GM18511 (cell line): ENCODE measurements at regions not wholly inside any gene's neighbourhood (a gene's known extent, or its start where the extent isn't known, plus 50 kb on each side); places are given as distances from the start of the nearest gene placed in this dataset.
"Not testable (repeated sequence)": the region's sequence is repeated elsewhere in the genome, so short reads cannot be mapped to it uniquely, and the experiment has no call there.

ENCODE experiments used
- ATAC-seq: cut with Tn5 transposase; IDR thresholded peaks from one replicate; pipeline ENCODE4 v1.9.1; 2021; ENCODE audit warnings: mild to moderate bottlenecking, moderate library complexity; ENCODE audit not compliant: unreplicated experiment

DNA sequence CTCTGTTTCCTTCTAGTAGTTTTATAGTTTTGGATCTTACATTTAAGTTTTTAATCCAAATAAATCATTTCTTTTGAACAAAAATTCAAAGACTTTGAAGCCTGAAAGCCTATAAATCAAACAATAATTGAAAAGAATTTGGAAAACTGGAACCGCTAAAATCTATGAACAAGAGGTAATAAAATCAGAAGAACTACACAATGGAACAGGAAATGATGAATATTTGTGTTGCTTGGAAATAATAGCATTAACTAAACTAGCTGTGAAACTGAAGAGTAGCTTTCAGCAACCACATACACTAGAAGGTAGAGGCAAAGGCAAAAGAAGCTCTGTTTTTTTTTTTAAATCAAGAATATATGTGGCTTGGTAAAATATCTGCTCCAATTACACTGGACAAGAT is 147.9 kb upstream of the ABI3BP start:
- no peak for ATAC-seq

DNA sequence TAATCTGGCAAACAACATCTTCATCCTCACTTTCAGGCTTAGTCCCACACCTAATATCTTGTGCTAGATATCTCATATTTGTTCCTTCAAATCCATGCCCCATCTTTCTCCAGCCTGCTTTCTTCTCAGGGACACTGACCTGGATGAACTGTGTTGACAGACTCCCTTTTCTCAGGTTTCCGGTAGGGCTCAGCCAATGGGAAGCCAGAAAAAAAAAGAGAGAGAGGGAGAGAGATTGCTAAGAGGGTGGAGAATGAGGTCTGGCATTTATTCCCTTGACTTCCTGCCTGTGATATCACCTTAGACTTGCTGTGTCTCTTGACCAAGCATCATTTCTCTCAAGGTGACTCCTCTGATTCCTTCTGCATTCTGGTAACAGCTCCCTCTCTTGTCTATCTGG is 145.6 kb upstream of the ABI3BP start:
- no peak for ATAC-seq

DNA sequence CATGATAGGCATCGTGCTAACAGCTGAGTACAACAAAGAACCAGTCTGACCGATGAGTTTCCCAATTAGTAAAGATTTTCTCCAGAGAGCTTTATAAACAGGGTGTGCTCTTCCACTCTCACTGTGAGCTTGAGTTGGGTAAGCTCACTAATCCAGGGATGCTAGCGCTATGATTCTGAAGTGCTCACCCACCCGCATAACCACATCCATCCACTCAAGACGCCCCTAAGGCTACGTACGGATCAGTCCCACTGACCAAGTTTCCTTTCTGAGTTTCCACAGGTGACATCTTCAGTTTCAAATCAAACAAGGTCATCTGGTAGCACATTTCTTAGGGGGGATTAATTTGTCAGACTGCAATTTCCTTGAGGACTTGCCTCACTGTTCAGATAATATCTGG is 141.1 kb upstream of the ABI3BP start:
- no peak for ATAC-seq

DNA sequence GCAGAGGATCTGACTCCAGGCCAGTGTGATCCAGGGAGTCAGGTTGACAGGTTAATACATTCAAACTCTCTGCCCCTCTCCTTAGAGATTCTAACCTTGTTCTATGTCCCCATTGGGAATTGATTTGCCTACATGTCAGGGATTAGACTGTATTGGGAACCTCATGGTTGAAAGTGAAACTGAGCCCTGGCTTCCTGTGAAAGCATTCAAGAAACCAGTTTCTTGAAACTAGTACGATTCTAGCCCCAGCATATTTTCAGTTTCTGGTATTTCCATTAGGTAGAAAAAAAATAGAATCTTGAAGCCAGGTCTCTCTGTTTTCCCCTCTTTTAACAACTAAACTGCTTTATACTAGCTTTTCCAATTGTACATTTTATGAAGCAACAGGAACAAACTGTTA is 140.4 kb upstream of the ABI3BP start:
- ATAC-seq = no peak

DNA sequence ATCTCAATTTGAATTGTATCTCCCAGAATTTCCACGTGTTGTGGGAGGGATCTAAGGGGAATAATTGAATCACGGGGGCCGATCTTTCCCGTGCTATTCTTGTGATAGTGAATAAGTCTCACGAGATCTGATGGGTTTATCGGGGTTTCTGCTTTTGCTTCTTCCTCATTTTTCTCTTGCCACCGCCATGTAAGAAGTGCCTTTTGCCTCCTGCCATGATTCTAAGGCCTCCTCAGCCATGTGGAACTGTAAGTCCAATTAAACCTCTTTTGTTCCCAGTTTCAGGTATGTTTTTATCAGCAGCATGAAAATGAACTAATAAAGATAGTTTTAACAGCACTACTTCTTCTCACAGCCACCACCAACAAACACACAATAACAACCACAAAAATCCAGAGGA is 140.0 kb upstream of the ABI3BP start:
- not testable (repeated sequence) for ATAC-seq

DNA sequence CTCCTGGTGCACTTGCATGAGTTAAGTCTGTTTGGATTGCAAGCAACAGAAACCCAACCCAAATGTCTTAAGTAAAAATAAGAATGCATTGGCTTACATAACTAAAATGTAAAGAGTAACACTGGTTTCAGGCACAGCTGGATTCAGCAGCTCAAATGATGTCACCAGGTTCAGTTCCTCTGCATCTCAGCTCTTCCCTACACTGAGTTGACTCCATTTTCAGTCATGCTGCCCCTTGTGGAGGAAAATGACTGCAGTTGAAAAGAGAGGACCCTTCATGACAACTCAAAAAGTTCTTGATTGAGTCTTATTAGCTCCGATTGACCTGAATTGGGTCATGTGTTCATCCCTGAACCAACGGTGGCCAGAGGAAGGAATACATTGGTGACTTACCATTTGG is 138.5 kb upstream of the ABI3BP start:
- no peak for ATAC-seq

DNA sequence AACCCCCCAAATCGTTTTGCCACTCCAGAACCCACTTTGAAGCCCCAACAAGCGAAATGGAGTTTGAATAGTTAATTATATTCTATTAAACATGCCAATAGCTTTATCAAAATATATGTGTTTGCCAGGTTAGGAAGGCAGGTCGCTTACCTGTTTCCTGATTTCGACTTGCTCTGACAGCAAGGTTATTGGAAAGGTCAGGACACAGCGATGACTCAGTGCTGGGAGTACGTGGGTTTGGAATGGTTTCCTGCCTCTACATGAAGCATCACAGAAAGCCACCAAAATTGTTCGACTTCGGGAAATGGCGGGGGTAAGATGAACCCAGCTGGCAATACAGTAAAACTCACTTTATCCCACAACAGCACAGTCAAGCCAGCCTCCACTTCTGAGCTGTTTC is 135.6 kb upstream of the ABI3BP start:
- ATAC-seq = no peak

DNA sequence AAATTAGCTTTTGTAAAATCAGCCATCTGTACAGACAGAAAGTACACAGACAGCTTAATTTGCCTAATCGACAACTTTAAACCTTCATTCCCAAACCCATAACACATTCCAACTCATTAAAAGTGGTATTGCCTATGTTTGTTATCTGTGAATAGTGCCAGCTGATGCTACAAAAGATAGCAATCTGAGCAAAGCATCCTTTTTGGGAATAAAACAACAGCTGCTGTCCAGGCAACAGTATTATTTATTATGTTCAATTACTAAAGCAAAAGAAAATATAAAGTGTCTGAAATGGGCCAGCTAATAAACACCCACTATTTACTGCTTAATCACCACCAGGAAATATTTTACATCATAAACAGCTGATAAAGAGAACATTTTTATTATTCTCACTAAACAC is 134.8 kb upstream of the ABI3BP start:
- ATAC-seq = no peak

DNA sequence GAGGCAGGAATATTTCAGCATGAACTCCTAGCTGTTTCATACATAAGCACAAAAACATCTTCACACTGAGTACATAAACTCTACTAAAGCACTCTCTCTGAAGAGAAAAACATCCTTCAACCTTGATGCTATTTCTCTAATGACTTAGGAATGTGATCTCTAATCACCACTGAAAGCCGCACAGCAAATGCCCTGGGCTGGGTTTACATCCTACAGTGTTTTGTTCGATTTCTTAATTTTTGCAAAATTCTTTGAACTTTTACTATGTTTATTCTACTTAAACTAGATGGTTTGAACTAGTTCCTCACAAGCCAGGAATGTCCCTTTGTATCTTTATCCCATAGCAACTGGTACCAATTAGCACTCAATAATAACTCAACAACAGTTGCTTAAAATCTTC is 130.9 kb upstream of the ABI3BP start:
- no peak for ATAC-seq

DNA sequence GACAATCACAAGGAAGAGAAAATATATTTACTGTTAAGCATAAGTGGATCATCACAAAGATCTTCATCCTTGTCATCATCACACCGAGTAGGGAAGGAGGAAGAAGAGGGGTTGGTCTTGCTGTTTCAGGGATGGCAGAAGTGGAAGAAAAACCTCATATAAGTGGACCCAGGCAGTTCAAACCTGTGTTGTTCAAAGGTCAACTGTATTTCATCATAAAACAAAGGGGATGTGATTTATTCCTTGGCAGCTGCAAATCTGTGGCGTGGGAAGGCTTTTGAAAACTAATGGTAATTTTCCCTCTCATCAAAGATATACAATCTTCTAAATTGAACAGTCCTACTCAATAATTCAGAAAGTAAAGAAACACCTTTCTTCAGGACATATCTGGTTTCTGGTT is 129.9 kb upstream of the ABI3BP start:
- no peak for ATAC-seq

DNA sequence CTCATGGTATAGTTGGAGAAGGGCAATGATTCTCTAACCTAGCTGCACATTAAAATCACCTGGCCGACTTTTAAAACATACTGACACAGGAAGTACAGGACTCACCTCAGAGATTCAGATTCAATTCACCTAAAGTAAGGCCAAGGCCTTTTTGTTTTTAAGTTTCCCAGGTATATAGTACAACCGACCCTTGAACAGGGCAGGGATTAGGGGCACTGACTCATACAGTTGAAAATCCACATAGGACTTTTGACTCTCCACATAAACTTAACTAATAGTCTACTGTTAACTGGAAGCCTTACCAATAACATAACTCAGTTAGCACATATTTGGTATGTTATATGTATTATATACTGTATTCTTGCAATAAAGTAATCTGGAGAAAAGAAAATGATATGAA is 129.5 kb upstream of the ABI3BP start:
- no peak for ATAC-seq

DNA sequence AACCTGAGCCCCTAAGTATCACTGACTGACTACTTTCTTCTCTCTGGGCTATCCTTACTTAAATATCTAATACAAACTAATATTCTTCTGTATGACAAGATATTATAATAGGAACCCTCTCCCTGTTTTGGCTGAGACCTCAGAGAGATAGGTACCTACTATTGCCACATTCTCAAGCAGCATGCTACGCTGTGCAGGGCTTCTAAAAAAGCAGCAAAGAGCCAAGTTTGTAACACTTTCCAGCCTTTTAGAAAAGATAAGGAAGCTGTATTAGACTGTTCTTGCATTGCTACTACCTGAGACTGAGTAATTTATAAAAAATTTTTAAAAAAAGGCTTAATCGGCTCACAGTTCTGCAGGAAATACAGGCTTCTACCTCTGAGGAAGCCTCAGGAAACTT is 126.8 kb upstream of the ABI3BP start:
- no peak for ATAC-seq

DNA sequence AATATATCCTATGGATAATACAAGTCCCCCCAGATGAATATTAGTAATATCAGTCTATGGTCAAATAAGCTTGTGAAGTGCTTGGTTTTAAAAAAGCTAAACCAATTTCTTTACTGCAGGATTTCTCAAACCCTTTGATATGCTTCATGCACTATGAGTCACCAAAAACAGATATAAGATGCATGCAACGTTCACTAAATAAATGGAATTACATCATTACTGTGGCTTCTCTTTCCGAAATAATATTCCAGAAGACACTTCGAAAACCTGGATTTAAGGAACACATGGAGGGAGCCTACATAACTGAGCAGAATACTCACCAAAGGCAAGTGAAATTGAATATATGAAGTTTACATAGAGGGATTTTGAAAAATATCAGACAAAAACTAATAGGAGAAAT is 126.3 kb upstream of the ABI3BP start:
- no peak for ATAC-seq

DNA sequence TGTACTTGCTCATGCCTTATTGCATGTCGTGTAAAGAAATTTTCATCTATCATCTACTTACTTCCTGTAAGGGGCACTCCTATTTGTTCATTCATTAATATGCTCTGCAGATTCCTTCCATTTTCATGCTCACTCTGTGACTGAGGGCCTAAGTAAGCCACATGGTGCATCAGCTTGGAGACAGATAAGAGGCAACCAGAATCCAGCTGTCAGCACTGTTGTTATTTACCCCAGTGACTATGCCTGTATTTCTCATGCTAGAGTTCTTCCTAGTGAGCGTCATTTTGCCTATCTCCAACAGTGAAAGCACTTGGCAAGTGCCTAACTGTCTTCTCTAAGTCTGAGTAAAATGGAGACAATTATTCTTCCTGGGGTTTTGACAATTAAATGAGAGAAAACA is 124.8 kb upstream of the ABI3BP start:
- ATAC-seq = no peak

DNA sequence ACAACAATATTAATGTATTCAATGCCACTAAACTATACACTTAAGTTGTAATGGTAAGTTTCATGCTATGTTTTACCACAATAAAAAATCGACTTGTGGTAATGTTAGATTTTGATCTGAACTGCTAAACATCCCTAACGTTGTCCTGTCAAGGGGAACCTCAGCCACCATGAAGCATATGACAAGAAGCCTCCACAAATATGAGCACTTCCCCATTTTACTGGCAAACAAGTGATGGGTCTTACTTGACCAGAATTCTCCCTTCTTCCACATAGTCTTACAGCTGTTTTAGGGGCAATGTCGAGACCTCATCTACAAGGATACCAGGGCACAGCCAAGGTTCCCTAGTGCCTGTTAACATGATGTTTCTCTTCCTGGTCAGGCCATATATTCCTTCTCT is 124.2 kb upstream of the ABI3BP start:
- no peak for ATAC-seq

DNA sequence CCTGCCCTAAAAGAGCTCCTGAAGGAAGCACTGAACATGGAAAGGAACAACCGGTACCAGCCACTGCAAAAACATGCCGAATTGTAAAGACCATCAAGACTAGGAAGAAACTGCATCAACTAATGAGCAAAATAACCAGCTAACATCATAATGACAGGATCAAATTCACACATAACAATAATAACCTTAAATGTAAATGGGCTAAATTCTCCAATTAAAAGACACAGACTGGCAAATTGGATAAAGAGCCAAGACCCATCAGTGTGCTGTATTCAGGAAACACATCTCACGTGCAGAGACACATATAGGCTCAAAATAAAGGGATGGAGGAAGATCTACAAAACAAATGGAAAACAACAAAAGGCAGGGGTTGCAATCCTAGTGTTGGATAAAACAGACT is 117.1 kb upstream of the ABI3BP start:
- not testable (repeated sequence) for ATAC-seq

DNA sequence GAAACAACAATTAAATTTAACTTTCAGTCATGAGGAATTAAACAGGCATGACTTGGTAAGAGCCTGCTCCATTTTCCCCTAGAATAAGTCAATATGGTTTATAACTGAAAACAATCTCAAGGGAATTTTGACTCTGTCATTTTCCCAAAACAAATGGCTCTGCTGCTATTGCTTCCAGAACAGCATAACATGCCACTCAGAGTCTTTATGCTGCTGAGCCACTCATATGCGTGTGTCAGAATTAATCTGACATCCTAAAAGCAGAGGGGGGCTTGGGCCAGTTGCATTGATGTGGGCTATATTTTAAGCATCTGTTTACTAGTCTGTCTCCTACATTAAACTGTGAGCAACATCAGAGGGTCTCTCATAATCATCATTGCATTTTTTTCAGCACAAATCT is 111.1 kb upstream of the ABI3BP start:
- ATAC-seq = no peak

DNA sequence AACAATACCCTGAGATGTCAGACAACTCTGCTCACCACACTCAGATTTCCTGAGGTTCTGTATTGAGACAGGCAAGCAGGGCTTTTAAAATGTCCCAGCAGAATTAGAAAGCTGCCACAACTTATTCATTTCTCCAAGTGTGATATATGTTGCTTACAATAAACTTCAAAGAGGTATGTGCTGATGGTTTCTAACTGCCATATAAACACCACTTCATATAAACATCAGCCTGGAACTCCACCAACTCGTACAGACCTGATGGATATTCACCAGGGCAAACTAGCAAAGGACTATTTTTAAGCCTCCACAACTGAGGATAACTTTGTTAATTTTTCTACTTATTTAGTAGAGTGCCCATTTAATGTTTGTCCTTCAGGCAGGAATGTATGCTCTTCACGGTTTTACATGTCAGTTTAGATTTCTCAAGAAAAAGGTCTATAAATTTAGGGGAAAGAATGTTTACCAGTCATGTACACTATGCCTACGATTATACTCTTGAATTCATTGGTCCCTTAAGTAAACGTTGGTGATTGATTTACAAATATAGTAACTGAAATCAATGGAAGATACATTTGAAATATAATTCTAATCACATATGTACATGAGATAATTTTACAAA is 109.6 kb upstream of the ABI3BP start:
- ATAC-seq = no peak

DNA sequence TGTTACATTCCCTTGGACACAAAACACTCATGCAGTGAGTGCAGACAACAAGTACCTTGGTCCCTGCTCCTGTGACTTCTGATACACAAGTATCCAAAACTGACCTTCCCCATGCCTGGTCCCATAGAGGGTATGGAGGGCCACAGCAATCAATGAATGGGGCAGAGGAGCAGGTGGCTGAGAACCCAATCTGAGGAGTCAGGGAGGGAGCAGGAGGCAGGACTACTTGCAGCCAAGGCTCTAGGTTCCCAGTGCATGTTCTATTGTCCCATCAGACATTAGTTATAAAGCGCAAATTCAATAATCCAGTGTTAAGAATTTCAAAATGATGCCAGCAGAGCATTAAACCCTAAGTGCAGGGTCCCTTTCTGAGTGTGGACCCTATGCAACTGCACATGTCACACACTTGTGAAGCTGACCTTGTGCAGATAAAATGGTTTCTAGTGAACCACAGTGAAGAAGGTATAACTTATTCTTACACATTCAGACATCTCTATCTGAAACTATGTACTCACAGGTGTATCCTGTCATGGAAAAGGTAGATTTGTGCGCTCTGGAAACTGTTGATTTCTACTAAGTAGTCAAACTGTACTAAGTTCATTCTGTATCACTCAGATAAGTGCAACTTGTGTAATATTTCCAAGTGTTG is 107.3 kb upstream of the ABI3BP start:
- ATAC-seq = no peak

DNA sequence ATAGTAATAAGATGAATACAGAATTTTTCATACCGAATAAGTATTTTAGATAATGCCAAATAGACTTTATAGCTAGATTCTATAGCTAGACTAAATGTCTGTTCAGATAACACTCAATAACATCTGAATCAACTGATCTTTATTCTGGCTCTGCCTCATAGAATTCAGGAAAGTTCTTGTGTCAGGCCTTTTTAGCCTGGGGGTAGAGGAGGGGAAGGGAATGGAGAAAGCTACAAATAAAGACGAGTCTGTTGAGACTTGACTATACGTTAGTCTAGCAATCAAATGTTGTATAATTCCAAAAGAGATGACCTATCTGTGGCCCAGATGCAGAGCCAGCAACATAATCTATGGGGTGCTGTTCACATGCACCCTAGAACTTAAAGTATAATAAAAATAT is 106.6 kb upstream of the ABI3BP start:
- ATAC-seq = no peak

DNA sequence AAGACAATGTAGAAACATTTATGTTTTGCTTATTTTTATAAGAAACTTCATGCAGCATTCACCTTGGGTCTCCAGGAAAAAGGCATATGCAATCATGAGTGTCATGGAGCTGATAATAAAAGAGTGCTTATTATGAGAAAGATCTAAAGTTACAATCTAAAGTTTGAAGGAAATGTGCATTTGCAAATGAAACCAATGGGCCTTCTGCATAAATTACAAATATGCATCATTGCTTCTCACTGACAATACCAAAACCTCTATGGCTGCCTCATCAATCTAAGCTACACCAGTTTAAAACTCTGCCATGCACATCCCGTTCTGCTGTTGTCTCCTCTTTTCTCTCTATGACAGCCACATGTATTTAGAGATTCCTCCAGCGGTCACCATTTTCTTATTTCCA is 103.2 kb upstream of the ABI3BP start:
- ATAC-seq = no peak

DNA sequence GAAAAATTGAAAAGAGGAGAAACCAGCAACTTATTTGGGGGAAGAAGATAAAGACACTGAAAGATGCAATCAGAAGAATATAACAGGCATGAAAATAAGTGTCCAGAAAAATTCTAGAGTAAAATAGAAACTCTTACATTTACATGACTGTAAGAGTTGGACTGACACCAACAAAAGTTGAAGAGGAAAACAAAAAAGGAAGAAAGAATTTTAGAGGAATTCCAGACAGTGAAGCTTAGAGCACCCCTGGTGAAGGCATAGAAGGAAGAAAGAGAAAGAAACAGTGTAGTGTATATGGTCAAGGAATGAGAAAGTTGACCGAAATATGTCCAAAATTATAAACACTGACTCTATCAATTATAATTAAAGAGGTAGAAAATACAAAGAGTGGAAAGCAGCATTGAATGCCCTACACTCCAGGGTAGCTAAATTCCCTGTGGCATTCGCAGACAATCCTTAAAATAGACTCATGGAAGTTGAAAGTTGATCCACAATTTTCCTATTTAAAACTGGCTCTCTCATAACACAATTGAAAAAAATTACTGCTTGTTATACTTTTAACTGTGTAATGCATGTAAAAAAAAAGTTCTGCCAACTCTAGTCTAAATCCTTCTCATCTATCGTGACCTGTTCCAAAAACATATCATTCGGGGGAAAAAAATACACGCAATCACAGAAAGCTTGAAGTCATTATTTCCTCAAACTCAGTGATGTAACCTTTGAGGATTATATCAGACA is 102.6 kb upstream of the ABI3BP start:
- ATAC-seq = no peak

DNA sequence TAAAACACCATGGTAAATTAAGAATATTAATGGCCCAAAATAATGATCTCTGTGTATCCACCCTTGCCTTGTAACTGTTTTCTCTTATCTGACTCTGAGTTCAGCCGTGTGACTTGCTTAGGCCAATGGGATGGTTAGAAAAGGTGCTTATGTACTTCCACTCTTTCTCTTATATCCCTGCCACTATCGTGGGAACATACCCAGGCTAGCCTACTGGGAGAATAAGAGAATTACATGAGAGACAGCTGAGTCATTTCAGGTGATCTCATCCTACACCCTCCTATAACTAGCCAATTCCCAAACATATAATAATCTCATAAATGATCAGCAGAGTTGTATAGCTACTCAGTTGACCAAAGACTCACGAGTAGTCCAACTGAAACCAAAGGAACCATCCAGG is 98.3 kb upstream of the ABI3BP start:
- ATAC-seq = no peak
